ENCODE measurements at regions not wholly inside any gene's neighbourhood (a gene's known extent, or its start where the extent isn't known, plus 50 kb on each side); places are given as distances from the start of the nearest gene placed in this dataset.

GRCh38 chr2:221969087-221969829 lies 329.5 kb downstream of the PAX3 start:
- Histone ChIP-seq H3K27me3 (replicated peaks in 1 of 4; ENCODE audit: control insufficient read depth in 3 of 4, extremely low read depth in 1 of 4, insufficient read depth in 3 of 4, low read length in 3 of 4) (no peaks in the 10 kb centered on the region), H3K56ac (replicated peaks; ENCODE audit: insufficient read length, low read depth, low read length) (no peak overlapping the region), H3K9ac (replicated peaks in 1 of 4; ENCODE audit: extremely low read depth in 1 of 4, low read depth in 3 of 4, low read length in 3 of 4) (no peak overlapping the region), H2BK5ac (ENCODE audit: low read depth, low read length) (no peak overlapping the region), H3K9me3 (ENCODE audit: insufficient read depth in 2 of 2, low read depth in 1 of 2, low read length in 1 of 2) (no peaks in the 10 kb centered on the region), H4K20me1 (replicated peaks in 1 of 2; ENCODE audit: control insufficient read depth in 1 of 2, insufficient read depth in 2 of 2, low read length in 2 of 2) (no peaks in the 10 kb centered on the region), H2BK120ac (replicated peaks; ENCODE audit: low read depth, low read length) (no peak overlapping the region), H3K4me1 (replicated peaks in 1 of 4; ENCODE audit: control insufficient read depth in 3 of 4, insufficient read depth in 4 of 4, low read length in 3 of 4) (no peaks in the 10 kb centered on the region; a peak in 1 of 7 replicates), H4K91ac (replicated peaks; ENCODE audit: insufficient read length, low read length) (no peak overlapping the region), H2BK12ac (ENCODE audit: low read depth, low read length) (no peak overlapping the region), H4K8ac (ENCODE audit: extremely low read depth, insufficient read depth, low read length) (no peak overlapping the region), H3K36me3 (ENCODE audit: control insufficient read depth in 2 of 4, insufficient read depth in 4 of 4, low read length in 3 of 4) (no peaks in the 10 kb centered on the region), H3K18ac (ENCODE audit: extremely low read depth, low read length) (no peak overlapping the region), H2AFZ (ENCODE audit: low read length) (no peak overlapping the region), H3K4ac (replicated peaks; ENCODE audit: insufficient read length, low read depth, low read length) (no peak overlapping the region), H3K27ac (ENCODE audit: low read depth, low read length) (no peak overlapping the region), H2BK20ac (ENCODE audit: low read length) (no peak overlapping the region), H3K23me2 (ENCODE audit: low read depth, low read length) (no peaks in the 10 kb centered on the region), H2AK5ac (ENCODE audit: low read depth, low read length) (no peak overlapping the region), H3K14ac (ENCODE audit: insufficient read length) (no peak overlapping the region), H3K4me3 (ENCODE audit: extremely low read depth in 1 of 4, insufficient read depth in 2 of 4, low read depth in 3 of 4, low read length in 4 of 4) (no peak overlapping the region), H2BK15ac (ENCODE audit: low read length) (no peak overlapping the region), H4K5ac (ENCODE audit: insufficient read length, low read depth, low read length) (no peak overlapping the region), H3K4me2 (ENCODE audit: insufficient read depth in 1 of 2, low read depth in 2 of 2, low read length in 2 of 2) (no peak overlapping the region), H3K23ac (ENCODE audit: insufficient read length) (no peak overlapping the region), H3K79me2 (ENCODE audit: control insufficient read depth in 1 of 2, insufficient read depth in 2 of 2, low read length in 2 of 2) (no peaks in the 10 kb centered on the region), H3K79me1 (ENCODE audit: low read depth, low read length) (no peaks in the 10 kb centered on the region)
- CTCF ChIA-PET (ENCODE audit: partially characterized antibody): interaction anchor here (0.6 to 1.6 kb wide), 12 partner anchors 9 to 626 kb away, joined by 3 to 9 read pairs (median 3); no protein-coding TSS in a partner anchor
- DNase-seq (ENCODE audit: low read depth in 1 of 2, low spot score in 2 of 2) (no peak), FAIRE-seq (peak; percentile 7)
- TF ChIP-seq CTCF (IDR thresholded peaks at IDR 0.05; ENCODE audit: control extremely low read depth in 1 of 3, insufficient read depth in 1 of 3, low read depth in 1 of 3, low read length in 3 of 3) (peak in 2 of 3 experiments; percentile 49 to 54; a peak in 3 of 4 replicates), MAX (IDR thresholded peaks at IDR 0.05) (no peak), RAD21 (IDR thresholded peaks at IDR 0.05 in 1 of 2, conservative IDR thresholded peaks at IDR 0.05 in 1 of 2; ENCODE audit: low read depth in 2 of 2, low read length in 2 of 2) (peak; percentile 87), RBBP5 (IDR thresholded peaks at IDR 0.05; ENCODE audit: borderline replicate concordance, low read depth, low read length) (no peak), TBP (IDR thresholded peaks at IDR 0.05; ENCODE audit: low read depth, low read length) (no peak)
- POLR2A ChIA-PET (ENCODE audit: partially characterized antibody): interaction anchor here (1.3 kb wide), 1 partner anchor 398 kb away, joined by 3 read pairs; no protein-coding TSS in a partner anchor
- 59% methylated on average over 7 of the region's 7 CpGs; no CpG with 5 or more reads in 1 of the 2 experiments for WGBS, 2 experiments (ENCODE audit: extremely low coverage in 1 of 2, insufficient coverage in 1 of 2, insufficient read length in 1 of 2, insufficient replicate concordance in 2 of 2, low coverage in 1 of 2, low lambda C conversion rate in 2 of 2, missing lambda C conversion rate in 1 of 2)

Data from H1 (cell line).